PFSK-1 (cell line): ENCODE measurements at regions not wholly inside any gene's neighbourhood (a gene's known extent, or its start where the extent isn't known, plus 50 kb on each side); places are given as distances from the start of the nearest gene placed in this dataset.

ENCODE experiments used
- FOXP2 ChIP-seq: optimal IDR thresholded peaks from 2 replicates; pipeline ENCODE3; 2011; ENCODE audit warnings: borderline replicate concordance, control low read depth, inconsistent platforms; ENCODE audit not compliant: insufficient read depth; ENCODE audit errors: extremely low read length, extremely low read depth
- POLR2AphosphoS5 ChIP-seq: IDR thresholded peaks from 2 replicates; pipeline ENCODE4 v1.6.1; 2012; ENCODE audit warnings: low read depth, mild to moderate bottlenecking, control low read depth, low read length, moderate library complexity
- REST ChIP-seq, 2 experiments: IDR thresholded peaks; 2 replicates each; pipeline versions ENCODE4 v1.6.1 to v1.8.0; 2011 to 2012; ENCODE audit warnings: low read depth in 2 of 2, low read length in 2 of 2, control low read depth in 1 of 2, inconsistent platforms in 1 of 2, mild to moderate bottlenecking in 1 of 2, moderate library complexity in 1 of 2; ENCODE audit not compliant: insufficient read depth in 1 of 2
- SIN3A ChIP-seq: IDR thresholded peaks from 2 replicates; pipeline ENCODE4 v1.6.1; 2012; ENCODE audit warnings: mild to moderate bottlenecking, low read length, moderate library complexity, borderline replicate concordance; ENCODE audit not compliant: insufficient read depth
- TAF1 ChIP-seq: IDR thresholded peaks from 2 replicates; pipeline ENCODE4 v1.6.1; 2012; ENCODE audit warnings: low read length, control low read depth, borderline replicate concordance; ENCODE audit not compliant: insufficient read depth

- TF ChIP-seq FOXP2, result no peak
- no peak for TF ChIP-seq TAF1
- no peak for TF ChIP-seq POLR2AphosphoS5
- TF ChIP-seq SIN3A, result no peak
- TF ChIP-seq REST (IDR thresholded peaks at IDR 0.05; ENCODE audit: insufficient read depth in 1 of 2, low read depth in 2 of 2, low read length in 2 of 2), result no peak
Observed at GRCh38 chr17:53234138-53234537, 588.6 kb upstream of the KIF2B start.

GRCh38 chr17:53227514-53227913 lies 595.2 kb upstream of the KIF2B start:
- TF ChIP-seq FOXP2 (no peak), SIN3A (no peak), TAF1 (no peak), REST (IDR thresholded peaks at IDR 0.05; ENCODE audit: insufficient read depth in 1 of 2, low read depth in 2 of 2, low read length in 2 of 2) (no peak), POLR2AphosphoS5 (no peak)

GRCh38 chr17:53227111-53227510 lies 595.6 kb upstream of the KIF2B start:
- TF ChIP-seq POLR2AphosphoS5 (no peak), TAF1 (no peak), SIN3A (no peak), REST (IDR thresholded peaks at IDR 0.05; ENCODE audit: insufficient read depth in 1 of 2, low read depth in 2 of 2, low read length in 2 of 2) (no peak), FOXP2 (no peak)

GRCh38 chr17:53219821-53220220 lies 602.9 kb upstream of the KIF2B start:
- TF ChIP-seq POLR2AphosphoS5 (no peak), SIN3A (no peak), TAF1 (no peak), REST (IDR thresholded peaks at IDR 0.05; ENCODE audit: insufficient read depth in 1 of 2, low read depth in 2 of 2, low read length in 2 of 2) (no peak)

- TF ChIP-seq TAF1 (no peak), POLR2AphosphoS5 (no peak), FOXP2 (no peak), SIN3A (no peak), REST (IDR thresholded peaks at IDR 0.05; ENCODE audit: insufficient read depth in 1 of 2, low read depth in 2 of 2, low read length in 2 of 2) (no peak)
Observed at GRCh38 chr17:53218723-53219122, 604.0 kb upstream of the KIF2B start.
